CD14-positive monocyte (primary cell): ENCODE measurements at regions not wholly inside any gene's neighbourhood (a gene's known extent, or its start where the extent isn't known, plus 50 kb on each side); places are given as distances from the start of the nearest gene placed in this dataset.
"Not testable (repeated sequence)": the region's sequence is repeated elsewhere in the genome, so short reads cannot be mapped to it uniquely, and the experiment has no call there.

Experiments
- DNase-seq, 3 donors: peaks; one replicate each; pipeline ENCODE4 v3.0.0-alpha.2; 2011 to 2022
- H2AFZ ChIP-seq: 2 replicates; pipeline ENCODE4 v1.6.0; 2012; ENCODE audit warnings: mild to moderate bottlenecking, low read depth, low read length, inconsistent platforms; ENCODE audit not compliant: insufficient read depth, poor library complexity, severe bottlenecking
- H3K27ac ChIP-seq, 2 donors: 1 replicate in 1 of 2; 2 replicates in 1 of 2; pipeline ENCODE4 v1.5.1; 2012 to 2013; ENCODE audit warnings: low read length in 2 of 2, control low read depth in 1 of 2, inconsistent platforms in 1 of 2, low read depth in 1 of 2, mild to moderate bottlenecking in 1 of 2
- H3K27me3 ChIP-seq, 2 donors: one replicate each; pipeline versions ENCODE4 v1.6.0 to v1.6.1; 2011 to 2013; ENCODE audit warnings: low read length in 2 of 2; ENCODE audit not compliant: control insufficient read depth in 2 of 2, insufficient read depth in 2 of 2
- H3K36me3 ChIP-seq, 2 donors: replicated peaks in 1 of 2; 1 replicate in 1 of 2; 2 replicates in 1 of 2; pipeline versions ENCODE4 v1.5.1 to v1.6.1; 2012 to 2013; ENCODE audit warnings: low read length in 2 of 2, control low read depth in 1 of 2, inconsistent platforms in 1 of 2, mild to moderate bottlenecking in 1 of 2; ENCODE audit not compliant: insufficient read depth in 2 of 2, control insufficient read depth in 1 of 2
- H3K4me1 ChIP-seq, 2 donors: 1 replicate in 1 of 2; 2 replicates in 1 of 2; pipeline versions ENCODE4 v1.5.1 to v1.6.1; 2012 to 2013; ENCODE audit warnings: low read length in 2 of 2, control low read depth in 1 of 2, inconsistent platforms in 1 of 2, mild to moderate bottlenecking in 1 of 2, moderate library complexity in 1 of 2; ENCODE audit not compliant: insufficient read depth in 2 of 2, control insufficient read depth in 1 of 2
- H3K4me2 ChIP-seq: replicated peaks from 2 replicates; pipeline ENCODE3; 2012; ENCODE audit warnings: low read length, moderate library complexity, mild to moderate bottlenecking; ENCODE audit not compliant: poor library complexity, severe bottlenecking; ENCODE audit errors: extremely low read depth
- H3K4me3 ChIP-seq, 3 experiments: fragments of 200-600 bp in 1 of 3; sonication (generic) in 1 of 3; replicated peaks in 1 of 3; 1 replicate in 2 of 3; 2 replicates in 1 of 3; pipeline ENCODE4 v1.5.1; 2011 to 2013; ENCODE audit warnings: low read length in 3 of 3, mild to moderate bottlenecking in 3 of 3, control low read depth in 2 of 3, low read depth in 2 of 3, inconsistent platforms in 1 of 3, moderate library complexity in 1 of 3
- H3K79me2 ChIP-seq: 2 replicates; pipeline ENCODE4 v1.6.0; 2012; ENCODE audit warnings: mild to moderate bottlenecking, control low read depth, inconsistent platforms, low read length, moderate library complexity; ENCODE audit not compliant: insufficient read depth
- H3K9ac ChIP-seq: 2 replicates; pipeline ENCODE4 v1.6.0; 2017; ENCODE audit warnings: low read length, mild to moderate bottlenecking; ENCODE audit not compliant: insufficient read depth, poor library complexity, severe bottlenecking
- H3K9me3 ChIP-seq, 2 donors: replicated peaks in 1 of 2; 1 replicate in 1 of 2; 2 replicates in 1 of 2; pipeline versions ENCODE4 v1.5.1 to v1.6.1; 2012 to 2013; ENCODE audit warnings: low read length in 2 of 2, control low read depth in 1 of 2; ENCODE audit not compliant: control insufficient read depth in 1 of 2, insufficient read depth in 1 of 2
- H4K20me1 ChIP-seq: 2 replicates; pipeline ENCODE4 v1.6.0; 2012; ENCODE audit warnings: mild to moderate bottlenecking, low read length, control low read depth, moderate library complexity; ENCODE audit not compliant: insufficient read depth
- H3K27ac Mint-ChIP-seq, 7 donors: one replicate each; pipeline ENCODE4 v1.8.0; 2020; ENCODE audit warnings: mild to moderate bottlenecking in 7 of 7, mixed read lengths in 7 of 7, moderate library complexity in 6 of 7, inconsistent platforms in 2 of 7
- H3K27me3 Mint-ChIP-seq, 3 donors: one replicate each; pipeline ENCODE4 v1.8.0; 2021 to 2022; ENCODE audit warnings: low read depth in 3 of 3, mild to moderate bottlenecking in 3 of 3, mixed read lengths in 3 of 3, moderate library complexity in 3 of 3, inconsistent platforms in 1 of 3
- H3K36me3 Mint-ChIP-seq, 2 donors: one replicate each; pipeline ENCODE4 v1.8.0; 2020; ENCODE audit warnings: mixed read lengths in 2 of 2, inconsistent platforms in 1 of 2, mild to moderate bottlenecking in 1 of 2
- H3K4me1 Mint-ChIP-seq: one replicate; pipeline ENCODE4 v1.8.0; 2020; ENCODE audit warnings: mild to moderate bottlenecking, mixed read lengths
- H3K4me3 Mint-ChIP-seq, 2 donors: one replicate each; pipeline ENCODE4 v1.8.0; 2020; ENCODE audit warnings: mild to moderate bottlenecking in 2 of 2, mixed read lengths in 2 of 2, moderate library complexity in 1 of 2
- H3K9me3 Mint-ChIP-seq, 7 donors: one replicate each; pipeline ENCODE4 v1.8.0; 2020 to 2022; ENCODE audit warnings: mixed read lengths in 7 of 7, mild to moderate bottlenecking in 6 of 7, moderate library complexity in 6 of 7, inconsistent platforms in 2 of 7
- WGBS: methylation state at CpG from one replicate; pipeline ENCODE4 v1.1.5; 2013; ENCODE audit warnings: missing lambda C conversion rate; ENCODE audit not compliant: insufficient coverage; 5-methylcytosine and 5-hydroxymethylcytosine counted together
- intact Hi-C, 2 donors: fragments of 100-400 bp; cut with micrococcal nuclease; formaldehyde crosslinking; loops; one replicate each; pipeline versions ENCODE4 v1.15.0 to v1.15.1; 2023
- TF ChIP-seq, protein P1 (sequence below): fragments of 200-600 bp; IDR thresholded peaks from one replicate; pipeline ENCODE4 v1.8.0; 2022; ENCODE audit warnings: antibody characterized with exemption, mild to moderate bottlenecking

DNA sequence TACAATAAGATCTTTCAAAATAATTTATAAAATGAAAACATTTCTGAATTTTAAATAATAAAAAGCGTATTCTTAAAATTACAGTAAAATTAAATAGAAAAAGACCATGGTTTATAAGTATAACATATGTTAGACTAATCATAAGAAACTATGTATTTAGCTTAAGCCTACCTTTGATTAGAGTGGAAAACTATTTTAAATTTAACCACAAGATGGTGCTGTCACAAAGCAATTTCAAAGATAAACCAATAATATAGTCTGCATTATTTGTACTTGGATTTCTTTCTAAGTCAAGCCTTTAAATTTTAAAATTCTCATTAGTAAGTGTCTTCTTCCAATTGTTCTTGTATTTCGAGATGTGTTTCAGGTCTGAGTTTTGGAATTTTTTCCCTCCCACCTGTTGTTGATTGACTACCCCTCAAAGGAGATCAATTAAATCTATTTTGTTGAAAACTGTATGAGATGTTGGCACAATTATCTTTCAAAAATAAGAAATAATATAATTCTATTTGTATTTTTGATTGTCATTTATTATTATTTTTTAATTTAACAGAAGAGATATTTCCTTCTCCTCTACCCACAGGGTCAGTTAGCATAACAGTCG lies 459.8 kb downstream of the KCNT2 start:
- Mint-ChIP-seq H3K4me1 (peaks cover 2% of the 10 kb centered on the region), H3K36me3 (no peaks in the 10 kb centered on the region), H3K27ac (no peak overlapping the region), H3K9me3 (peaks cover 0 to under 1% (median 0%) of the 10 kb centered on the region in 7 donors), H3K4me3 (no peak overlapping the region), H3K27me3 (no peaks in the 10 kb centered on the region)
- H4K20me1 ChIP-seq = no peaks in the 10 kb centered on the region
- no CpG with 5 or more reads among the region's 3 CpGs for WGBS
- no peak for DNase-seq
- no peak overlapping the region for H3K27ac ChIP-seq
- H3K4me1 ChIP-seq = no peaks in the 10 kb centered on the region
- H3K36me3 ChIP-seq = no peaks in the 10 kb centered on the region
- no peak overlapping the region for H2AFZ ChIP-seq
- intact Hi-C loops = loop anchor here (5.0 to 10.0 kb wide), 2 partner anchors 509 to 516 kb away; no protein-coding TSS in a partner anchor
- H3K9ac ChIP-seq = no peak overlapping the region
- no peaks in the 10 kb centered on the region for H3K27me3 ChIP-seq
- H3K4me2 ChIP-seq = no peak overlapping the region
- no peak overlapping the region for H3K4me3 ChIP-seq
- TF ChIP-seq, protein P1, sequence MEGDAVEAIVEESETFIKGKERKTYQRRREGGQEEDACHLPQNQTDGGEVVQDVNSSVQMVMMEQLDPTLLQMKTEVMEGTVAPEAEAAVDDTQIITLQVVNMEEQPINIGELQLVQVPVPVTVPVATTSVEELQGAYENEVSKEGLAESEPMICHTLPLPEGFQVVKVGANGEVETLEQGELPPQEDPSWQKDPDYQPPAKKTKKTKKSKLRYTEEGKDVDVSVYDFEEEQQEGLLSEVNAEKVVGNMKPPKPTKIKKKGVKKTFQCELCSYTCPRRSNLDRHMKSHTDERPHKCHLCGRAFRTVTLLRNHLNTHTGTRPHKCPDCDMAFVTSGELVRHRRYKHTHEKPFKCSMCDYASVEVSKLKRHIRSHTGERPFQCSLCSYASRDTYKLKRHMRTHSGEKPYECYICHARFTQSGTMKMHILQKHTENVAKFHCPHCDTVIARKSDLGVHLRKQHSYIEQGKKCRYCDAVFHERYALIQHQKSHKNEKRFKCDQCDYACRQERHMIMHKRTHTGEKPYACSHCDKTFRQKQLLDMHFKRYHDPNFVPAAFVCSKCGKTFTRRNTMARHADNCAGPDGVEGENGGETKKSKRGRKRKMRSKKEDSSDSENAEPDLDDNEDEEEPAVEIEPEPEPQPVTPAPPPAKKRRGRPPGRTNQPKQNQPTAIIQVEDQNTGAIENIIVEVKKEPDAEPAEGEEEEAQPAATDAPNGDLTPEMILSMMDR = peak; percentile 61
- no peaks in the 10 kb centered on the region for H3K79me2 ChIP-seq
- H3K9me3 ChIP-seq = no peaks in the 10 kb centered on the region

DNA sequence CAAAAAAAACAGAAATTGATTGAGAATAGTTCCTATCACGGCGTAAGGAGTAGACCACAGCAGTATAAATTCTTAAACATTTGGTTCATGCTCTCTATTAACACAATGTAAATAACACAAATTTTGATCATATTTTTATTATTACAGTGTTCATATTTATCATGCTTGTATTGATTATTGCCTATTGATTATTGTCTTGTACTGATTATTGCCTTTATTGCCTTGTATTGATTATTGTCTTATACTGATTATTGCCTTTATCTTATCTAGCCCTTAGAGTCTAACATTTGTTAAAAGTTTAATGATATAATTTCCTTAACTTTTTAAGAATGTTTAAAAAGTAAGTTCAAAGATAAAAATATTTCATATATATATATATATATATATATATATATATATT lies 460.7 kb downstream of the KCNT2 start:
- Histone ChIP-seq H3K36me3 (no peaks in the 10 kb centered on the region), H3K4me1 (no peaks in the 10 kb centered on the region), H3K27me3 (no peaks in the 10 kb centered on the region), H2AFZ (no peak overlapping the region), H3K4me2 (no peak overlapping the region), H3K79me2 (no peaks in the 10 kb centered on the region), H3K27ac (no peak overlapping the region), H3K4me3 (no peak overlapping the region), H3K9me3 (no peaks in the 10 kb centered on the region), H3K9ac (no peak overlapping the region), H4K20me1 (no peaks in the 10 kb centered on the region)
- Mint-ChIP-seq H3K36me3 (no peaks in the 10 kb centered on the region), H3K9me3 (no peaks in the 10 kb centered on the region), H3K27ac (no peak overlapping the region), H3K27me3 (peaks cover 0 to 1% (median 0%) of the 10 kb centered on the region in 3 donors), H3K4me1 (no peaks in the 10 kb centered on the region), H3K4me3 (no peak overlapping the region)
- no peak for DNase-seq
- intact Hi-C loops = loop anchor here (5.0 to 10.0 kb wide), 2 partner anchors 510 to 517 kb away; no protein-coding TSS in a partner anchor
- TF ChIP-seq, protein P1 = no peak
- no CpG with 5 or more reads among the region's 2 CpGs for WGBS

DNA sequence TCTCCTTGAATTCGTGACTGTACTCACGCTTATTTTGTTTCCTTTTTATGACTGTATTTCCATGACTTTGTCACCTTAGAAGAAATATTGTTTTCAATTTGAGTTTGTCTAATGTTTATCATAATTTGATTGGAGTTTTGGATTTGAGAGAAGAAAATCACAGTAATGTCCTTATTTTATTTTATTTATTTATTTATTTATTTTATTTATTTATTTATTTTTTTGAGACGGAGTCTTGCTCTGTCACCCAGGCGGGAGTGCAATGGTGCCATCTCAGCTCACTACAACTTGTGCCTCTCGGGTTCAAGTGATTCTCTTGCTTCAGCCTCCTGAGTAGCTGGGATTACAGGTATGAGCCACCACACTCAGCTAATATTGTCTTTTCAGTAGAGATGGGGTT lies 463.1 kb downstream of the KCNT2 start:
- H3K9me3 ChIP-seq, H3K4me1 Mint-ChIP-seq, H3K27me3 ChIP-seq, H3K79me2 ChIP-seq, H3K27ac Mint-ChIP-seq, H3K4me3 ChIP-seq, H3K4me1 ChIP-seq, H3K36me3 ChIP-seq, H3K27me3 Mint-ChIP-seq, H3K9me3 Mint-ChIP-seq, DNase-seq, H3K4me3 Mint-ChIP-seq, H2AFZ ChIP-seq, H4K20me1 ChIP-seq, H3K4me2 ChIP-seq, H3K27ac ChIP-seq, H3K36me3 Mint-ChIP-seq, H3K9ac ChIP-seq: not testable (repeated sequence)
- intact Hi-C loops = loop anchor here (5.0 to 10.0 kb wide), 2 partner anchors 512 to 520 kb away; no protein-coding TSS in a partner anchor
- no CpG with 5 or more reads among the region's 5 CpGs for WGBS
